Hepatocyte (in vitro differentiated cells): ENCODE measurements at regions not wholly inside any gene's neighbourhood (a gene's known extent, or its start where the extent isn't known, plus 50 kb on each side); places are given as distances from the start of the nearest gene placed in this dataset.

Experiments
- EZH2 ChIP-seq: fragments of 200-600 bp; sonication (generic); IDR thresholded peaks from 2 replicates; pipeline ENCODE4 v1.6.1; 2016; ENCODE audit warnings: antibody characterized with exemption, mild to moderate bottlenecking, borderline replicate concordance
- EZH2phosphoT487 ChIP-seq: fragments of 200-600 bp; sonication (generic); IDR thresholded peaks from one replicate; pipeline ENCODE4 v1.6.1; 2018; ENCODE audit warnings: antibody characterized with exemption, mild to moderate bottlenecking, low read depth, moderate library complexity; ENCODE audit not compliant: unreplicated experiment, severe bottlenecking
- TF ChIP-seq, protein P1 (sequence below): fragments of 200-600 bp; sonication (generic); IDR thresholded peaks from 2 replicates; pipeline ENCODE4 v1.5.1; 2016; ENCODE audit warnings: antibody characterized with exemption, mild to moderate bottlenecking; ENCODE audit not compliant: poor library complexity

DNA sequence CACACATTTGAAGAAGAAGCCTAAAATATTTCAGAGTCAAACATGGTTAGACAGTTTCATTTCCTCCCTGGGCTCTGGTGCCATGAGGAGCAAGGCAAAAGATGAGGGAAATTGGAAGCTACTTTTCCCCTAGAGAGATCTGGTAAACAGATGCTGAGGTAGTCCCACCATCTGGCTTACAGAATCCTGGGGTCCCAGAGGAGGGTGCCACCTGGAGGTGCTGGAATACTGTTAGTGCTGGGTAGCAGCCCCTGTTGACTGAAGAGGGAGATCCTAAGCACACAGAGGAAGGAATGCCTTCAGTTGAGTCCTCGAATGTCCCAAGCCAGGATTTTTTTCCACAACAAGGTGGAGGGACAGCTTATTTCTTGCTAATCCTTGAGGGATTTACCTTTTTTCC lies 160.1 kb downstream of the FZD1 start:
- TF ChIP-seq, protein P1, sequence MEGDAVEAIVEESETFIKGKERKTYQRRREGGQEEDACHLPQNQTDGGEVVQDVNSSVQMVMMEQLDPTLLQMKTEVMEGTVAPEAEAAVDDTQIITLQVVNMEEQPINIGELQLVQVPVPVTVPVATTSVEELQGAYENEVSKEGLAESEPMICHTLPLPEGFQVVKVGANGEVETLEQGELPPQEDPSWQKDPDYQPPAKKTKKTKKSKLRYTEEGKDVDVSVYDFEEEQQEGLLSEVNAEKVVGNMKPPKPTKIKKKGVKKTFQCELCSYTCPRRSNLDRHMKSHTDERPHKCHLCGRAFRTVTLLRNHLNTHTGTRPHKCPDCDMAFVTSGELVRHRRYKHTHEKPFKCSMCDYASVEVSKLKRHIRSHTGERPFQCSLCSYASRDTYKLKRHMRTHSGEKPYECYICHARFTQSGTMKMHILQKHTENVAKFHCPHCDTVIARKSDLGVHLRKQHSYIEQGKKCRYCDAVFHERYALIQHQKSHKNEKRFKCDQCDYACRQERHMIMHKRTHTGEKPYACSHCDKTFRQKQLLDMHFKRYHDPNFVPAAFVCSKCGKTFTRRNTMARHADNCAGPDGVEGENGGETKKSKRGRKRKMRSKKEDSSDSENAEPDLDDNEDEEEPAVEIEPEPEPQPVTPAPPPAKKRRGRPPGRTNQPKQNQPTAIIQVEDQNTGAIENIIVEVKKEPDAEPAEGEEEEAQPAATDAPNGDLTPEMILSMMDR = no peak
- TF ChIP-seq EZH2 (no peak), EZH2phosphoT487 (no peak)
